HuH-7.5 (cell line): ENCODE measurements at regions not wholly inside any gene's neighbourhood (a gene's known extent, or its start where the extent isn't known, plus 50 kb on each side); places are given as distances from the start of the nearest gene placed in this dataset.
"Not testable (repeated sequence)": the region's sequence is repeated elsewhere in the genome, so short reads cannot be mapped to it uniquely, and the experiment has no call there.

Experiments
- DNase-seq: peaks from one replicate; pipeline ENCODE4 v3.0.0; 2011; ENCODE audit warnings: low spot score

DNA sequence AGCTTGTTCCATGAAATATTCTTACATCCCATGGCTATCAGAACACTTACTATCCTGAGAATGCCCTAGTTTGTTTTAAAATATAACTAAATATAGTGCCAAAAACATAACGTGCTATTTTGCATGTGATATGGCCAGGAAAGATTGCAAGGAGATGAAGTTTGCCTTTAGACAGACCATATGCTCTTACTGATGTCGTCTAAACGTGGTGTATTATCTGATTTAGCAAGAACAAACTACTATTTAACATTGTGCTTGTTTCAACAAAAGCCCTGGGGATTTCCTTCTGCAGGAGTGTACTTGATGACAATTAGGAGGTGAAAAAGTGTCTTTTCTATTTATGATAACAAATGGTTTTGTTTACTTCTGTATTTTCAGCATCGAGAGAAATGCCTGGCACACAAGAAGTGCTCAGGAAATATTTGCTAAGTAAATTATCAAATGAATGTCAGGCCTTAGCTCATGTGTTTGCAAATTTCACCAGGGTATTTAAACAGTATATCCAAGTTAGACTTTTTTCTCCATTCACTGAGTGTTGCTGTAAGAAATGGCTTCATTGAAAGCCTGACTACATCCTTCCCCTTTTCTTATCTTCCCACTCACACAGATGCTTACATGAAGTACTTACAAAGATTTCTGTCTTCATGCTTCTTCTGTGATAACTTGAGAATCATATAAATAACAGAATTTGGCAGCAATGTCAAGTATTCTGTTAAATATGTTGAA, 1033.6 kb downstream of the CDH8 start:
- no peak for DNase-seq

GRCh38 chr16:60991886-60992285, 1044.4 kb downstream of the CDH8 start:
- no peak for DNase-seq

DNA sequence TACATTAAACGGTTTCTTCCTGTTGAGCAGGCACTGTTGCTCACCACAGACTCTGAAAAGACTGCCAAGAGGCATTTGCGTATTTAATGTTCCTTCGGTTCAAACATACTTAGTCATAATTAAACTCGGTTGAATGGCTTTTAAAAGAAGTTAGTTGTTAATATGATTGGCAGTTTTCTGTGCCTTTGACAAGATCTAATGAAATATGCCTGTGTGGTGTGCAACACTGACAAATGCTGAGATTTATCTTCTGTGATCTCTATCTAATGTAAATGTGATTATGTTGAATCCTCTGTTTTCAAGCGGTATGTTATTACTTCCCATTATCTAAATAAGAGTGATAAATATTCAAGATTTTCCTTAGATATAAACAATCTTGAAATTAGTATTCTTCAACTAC, 1046.6 kb downstream of the CDH8 start:
- DNase-seq = no peak

GRCh38 chr16:60979119-60979518, 1057.1 kb downstream of the CDH8 start:
- no peak for DNase-seq

- DNase-seq = no peak
These were observed 1086.4 kb downstream of the CDH8 start for GRCh38 chr16:60949800-60950199.

- no peak for DNase-seq
These were observed 1091.0 kb downstream of the CDH8 start for GRCh38 chr16:60945225-60945624.

DNA sequence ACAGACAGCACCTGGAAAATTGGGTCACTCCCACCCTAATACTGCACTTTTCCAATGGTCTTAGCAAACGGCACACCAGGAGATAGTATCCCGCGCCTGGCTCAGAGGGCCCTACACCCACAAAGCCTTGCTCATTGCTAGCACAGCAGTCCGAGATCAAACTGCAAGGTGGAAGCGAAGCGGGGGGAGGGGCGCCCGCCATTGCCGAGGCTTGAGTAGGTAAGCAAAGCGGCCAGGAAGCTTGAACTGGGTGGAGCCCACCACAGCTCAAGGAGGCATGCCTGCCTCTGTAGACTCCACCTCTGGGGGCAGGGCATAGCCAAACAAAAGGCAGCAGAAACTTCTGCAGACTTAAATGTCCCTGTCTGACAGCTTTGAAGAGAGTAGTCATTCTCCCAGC, 1100.0 kb downstream of the CDH8 start:
- DNase-seq = not testable (repeated sequence)

DNA sequence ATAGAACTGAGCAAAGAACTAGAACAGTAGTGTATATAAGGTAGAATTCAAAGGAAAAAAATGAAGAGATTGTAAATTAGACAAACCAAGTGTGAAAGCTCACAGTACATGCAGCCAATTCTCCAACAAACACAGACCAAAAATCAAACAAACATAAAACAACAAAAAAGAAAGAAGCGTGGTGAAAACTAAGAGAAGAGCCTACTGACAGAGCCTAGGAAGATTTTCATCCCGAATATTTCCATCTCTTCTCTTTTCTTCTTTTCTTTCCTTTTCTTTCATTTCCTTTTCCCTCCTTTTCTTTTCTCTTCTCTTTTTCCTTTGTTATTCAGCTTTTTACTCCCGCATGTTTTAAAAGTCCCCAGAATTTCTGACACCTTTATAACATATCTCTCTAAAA, 1103.6 kb downstream of the CDH8 start:
- DNase-seq = no peak

DNA sequence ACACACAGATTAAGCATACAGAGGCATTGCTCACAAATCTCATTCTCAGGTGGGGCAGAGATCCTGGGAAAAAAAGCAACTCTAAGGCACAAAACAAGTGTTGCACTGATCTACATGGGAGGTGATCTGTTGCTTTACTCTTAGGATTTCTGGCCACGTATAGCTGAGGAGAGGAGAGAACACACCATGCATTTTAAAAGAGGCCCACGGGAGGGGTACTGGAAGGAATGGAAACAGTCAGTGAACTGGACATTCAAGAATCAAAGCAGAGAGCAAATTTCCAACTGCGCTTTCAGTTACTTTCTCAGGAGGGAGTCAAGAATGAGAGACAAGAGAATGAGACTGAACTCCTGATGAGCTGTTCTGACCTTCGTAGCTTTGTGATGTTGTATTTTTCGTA, 1105.9 kb downstream of the CDH8 start:
- no peak for DNase-seq

GRCh38 chr16:60922920-60923319, 1113.3 kb downstream of the CDH8 start:
- DNase-seq = no peak

GRCh38 chr16:60914334-60914733, 1121.9 kb downstream of the CDH8 start:
- no peak for DNase-seq

DNA sequence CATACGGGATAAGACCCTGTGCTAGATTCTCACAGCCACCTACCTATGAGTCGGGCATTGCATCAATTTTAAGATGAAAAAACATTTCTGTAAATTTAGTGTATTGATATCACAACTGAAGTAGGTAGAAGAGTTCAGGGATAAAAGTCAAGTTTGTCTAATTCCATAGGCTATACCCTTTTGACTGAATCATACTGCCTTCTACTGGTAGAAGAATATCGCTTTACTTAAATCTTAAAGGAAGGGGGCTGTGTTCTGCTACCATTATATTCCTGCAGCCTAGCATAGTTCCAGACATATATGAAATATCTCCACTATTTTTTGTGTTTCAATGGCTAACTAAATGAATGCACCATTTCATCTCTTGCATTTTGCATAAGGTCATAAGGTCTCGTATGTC, 1128.6 kb downstream of the CDH8 start:
- no peak for DNase-seq

- DNase-seq = no peak
These were observed 1130.4 kb downstream of the CDH8 start for GRCh38 chr16:60905811-60906210.

- no peak for DNase-seq
These were observed 1134.1 kb downstream of the CDH8 start for GRCh38 chr16:60902114-60902513.

DNA sequence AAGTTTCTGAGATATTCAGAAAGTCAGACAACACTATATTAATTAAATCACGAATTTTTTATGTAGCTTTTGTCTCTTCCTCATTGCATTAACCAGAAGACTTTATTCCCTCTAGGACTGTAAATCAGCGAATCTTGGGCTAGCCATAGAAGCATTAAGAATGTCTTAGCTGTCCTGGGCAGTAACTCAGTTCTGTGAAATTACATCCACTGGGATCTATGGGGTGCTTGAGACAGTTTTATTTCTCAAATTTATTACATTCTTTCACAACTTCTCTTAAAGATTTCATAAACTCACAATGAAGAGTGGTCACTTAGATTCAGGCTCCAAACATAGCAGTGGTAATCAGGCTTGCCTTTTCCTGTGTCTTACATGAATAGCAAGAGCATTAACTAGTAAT, 1153.4 kb downstream of the CDH8 start:
- no peak for DNase-seq

GRCh38 chr16:60852635-60853034, 1183.6 kb downstream of the CDH8 start:
- no peak for DNase-seq

GRCh38 chr16:60821661-60822060, 1214.6 kb downstream of the CDH8 start:
- DNase-seq = no peak

GRCh38 chr16:60820361-60820760, 1215.9 kb downstream of the CDH8 start:
- DNase-seq = no peak

- DNase-seq = no peak
These were observed 1217.8 kb downstream of the CDH8 start for GRCh38 chr16:60818465-60818864.

DNA sequence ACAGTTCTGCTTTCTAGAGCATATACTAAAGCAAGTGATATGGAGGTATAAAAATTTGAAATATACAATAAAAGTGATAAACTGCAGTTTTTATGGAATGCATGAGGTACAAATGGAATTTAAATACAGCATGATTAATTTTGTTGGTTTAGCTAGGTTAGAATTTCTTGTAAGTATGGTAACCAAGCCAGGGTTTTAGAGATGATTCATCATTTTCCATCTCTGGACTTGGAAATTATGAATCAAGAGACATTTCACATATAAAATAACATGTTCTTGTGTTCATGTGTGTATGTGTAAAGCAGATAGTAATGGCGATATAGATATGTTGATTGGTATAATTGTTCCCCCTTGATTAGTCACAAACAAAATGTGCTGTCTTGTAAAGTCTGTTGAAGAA, 1219.8 kb downstream of the CDH8 start:
- DNase-seq = no peak

- DNase-seq = no peak
These were observed 1220.4 kb downstream of the CDH8 start for GRCh38 chr16:60815865-60816264.

DNA sequence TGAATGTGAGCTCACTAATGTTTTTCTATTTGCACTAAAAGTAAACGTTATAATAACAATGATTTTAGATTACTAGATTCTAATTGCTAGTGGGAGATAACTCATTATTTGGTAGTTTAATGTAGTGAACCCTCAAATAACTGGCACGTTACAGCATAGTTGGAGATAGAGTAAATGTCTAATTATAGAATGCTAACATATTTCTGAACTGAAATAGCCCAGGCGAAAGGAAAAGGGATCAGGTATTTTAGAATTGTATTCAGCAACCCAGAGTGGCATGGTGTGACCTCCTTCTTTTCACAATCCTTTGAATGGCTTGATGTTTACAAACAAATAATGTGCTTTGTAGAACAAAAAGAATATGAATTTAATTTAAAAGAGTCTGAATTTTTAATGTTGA, 1221.2 kb downstream of the CDH8 start:
- DNase-seq = no peak

GRCh38 chr16:60811657-60812056, 1224.6 kb downstream of the CDH8 start:
- no peak for DNase-seq

- no peak for DNase-seq
These were observed 1225.1 kb downstream of the CDH8 start for GRCh38 chr16:60811051-60811608.
